AG10803 (cell line): ENCODE measurements at regions not wholly inside any gene's neighbourhood (a gene's known extent, or its start where the extent isn't known, plus 50 kb on each side); places are given as distances from the start of the nearest gene placed in this dataset.

Experiments
- DNase-seq: peaks from one replicate; pipeline ENCODE4 v3.0.0; 2010; ENCODE audit warnings: low read depth
- H3K4me3 ChIP-seq: 2 replicates; pipeline ENCODE4 v1.5.1; 2011; ENCODE audit warnings: mild to moderate bottlenecking, low read length, control low read depth
- TF ChIP-seq, protein P1 (sequence below): conservative IDR thresholded peaks from 2 replicates; pipeline ENCODE4 v1.5.1; 2011; ENCODE audit warnings: mild to moderate bottlenecking, low read length, control low read depth, inconsistent platforms

- no peak for DNase-seq
- TF ChIP-seq, protein P1, sequence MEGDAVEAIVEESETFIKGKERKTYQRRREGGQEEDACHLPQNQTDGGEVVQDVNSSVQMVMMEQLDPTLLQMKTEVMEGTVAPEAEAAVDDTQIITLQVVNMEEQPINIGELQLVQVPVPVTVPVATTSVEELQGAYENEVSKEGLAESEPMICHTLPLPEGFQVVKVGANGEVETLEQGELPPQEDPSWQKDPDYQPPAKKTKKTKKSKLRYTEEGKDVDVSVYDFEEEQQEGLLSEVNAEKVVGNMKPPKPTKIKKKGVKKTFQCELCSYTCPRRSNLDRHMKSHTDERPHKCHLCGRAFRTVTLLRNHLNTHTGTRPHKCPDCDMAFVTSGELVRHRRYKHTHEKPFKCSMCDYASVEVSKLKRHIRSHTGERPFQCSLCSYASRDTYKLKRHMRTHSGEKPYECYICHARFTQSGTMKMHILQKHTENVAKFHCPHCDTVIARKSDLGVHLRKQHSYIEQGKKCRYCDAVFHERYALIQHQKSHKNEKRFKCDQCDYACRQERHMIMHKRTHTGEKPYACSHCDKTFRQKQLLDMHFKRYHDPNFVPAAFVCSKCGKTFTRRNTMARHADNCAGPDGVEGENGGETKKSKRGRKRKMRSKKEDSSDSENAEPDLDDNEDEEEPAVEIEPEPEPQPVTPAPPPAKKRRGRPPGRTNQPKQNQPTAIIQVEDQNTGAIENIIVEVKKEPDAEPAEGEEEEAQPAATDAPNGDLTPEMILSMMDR = no peak
- no peak overlapping the region for H3K4me3 ChIP-seq
These were observed 231.1 kb downstream of the SOX9 start for GRCh38 chr17:72351884-72352346.

- TF ChIP-seq, protein P1 = no peak
- no peak for DNase-seq
- no peak overlapping the region for H3K4me3 ChIP-seq
These were observed 232.7 kb downstream of the SOX9 start for GRCh38 chr17:72353502-72353901.

GRCh38 chr17:72354071-72354470, 233.3 kb downstream of the SOX9 start:
- H3K4me3 ChIP-seq = no peak overlapping the region
- no peak for DNase-seq
- TF ChIP-seq, protein P1 = no peak

- no peak for DNase-seq
- TF ChIP-seq, protein P1 = no peak
- H3K4me3 ChIP-seq = no peak overlapping the region
These were observed 237.0 kb downstream of the SOX9 start for GRCh38 chr17:72357764-72358365.

DNA sequence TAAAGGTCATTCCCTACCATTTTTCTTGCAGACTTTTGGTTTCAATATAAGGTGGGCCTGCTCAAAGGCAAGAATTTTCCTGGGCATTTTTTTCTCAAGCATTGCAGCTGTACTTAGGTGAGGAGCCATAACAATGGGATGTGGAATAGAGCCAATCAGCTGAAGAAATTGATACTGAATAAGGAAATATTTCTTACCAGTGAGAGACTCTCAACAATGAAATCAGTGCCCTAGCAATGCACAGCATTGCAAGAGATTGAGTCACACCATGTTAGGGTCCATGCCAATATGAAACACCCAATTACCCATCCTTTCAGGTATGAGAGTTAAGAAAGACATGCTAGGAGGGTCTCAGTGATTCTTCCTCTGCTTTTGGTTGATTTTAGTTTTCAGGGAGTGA, 237.6 kb downstream of the SOX9 start:
- no peak overlapping the region for H3K4me3 ChIP-seq
- DNase-seq = peak; percentile 88
- TF ChIP-seq, protein P1 = no peak

- no peak overlapping the region for H3K4me3 ChIP-seq
- DNase-seq = no peak
- TF ChIP-seq, protein P1 = no peak
These were observed 238.5 kb downstream of the SOX9 start for GRCh38 chr17:72359274-72359673.

GRCh38 chr17:72359811-72360210, 239.0 kb downstream of the SOX9 start:
- no peak overlapping the region for H3K4me3 ChIP-seq
- TF ChIP-seq, protein P1 = no peak
- DNase-seq = no peak
